Suprapubic skin (tissue), 4 donors: ENCODE measurements at regions not wholly inside any gene's neighbourhood (a gene's known extent, or its start where the extent isn't known, plus 50 kb on each side); places are given as distances from the start of the nearest gene placed in this dataset.

ENCODE experiments used
- EP300 ChIP-seq: sonication (generic); formaldehyde crosslinking; IDR thresholded peaks from one replicate; pipeline ENCODE4 v1.6.1; 2017; ENCODE audit warnings: antibody characterized with exemption
- POLR2A ChIP-seq, 2 donors: fragments of 450-650 bp; IDR thresholded peaks; one replicate each; pipeline ENCODE4 v1.6.1; 2017; ENCODE audit warnings: antibody characterized with exemption in 2 of 2, mild to moderate bottlenecking in 2 of 2, moderate library complexity in 2 of 2
- POLR2AphosphoS5 ChIP-seq, 3 donors: sonication (generic); formaldehyde crosslinking; IDR thresholded peaks; one replicate each; pipeline ENCODE4 v1.6.1; 2017; ENCODE audit warnings: antibody characterized with exemption in 3 of 3
- TF ChIP-seq, protein P1 (sequence below), 2 donors: fragments of 200-600 bp in 1 of 2; fragments of 450-650 bp in 1 of 2; sonication (generic) in 1 of 2; IDR thresholded peaks; one replicate each; pipeline ENCODE4 v1.5.1; 2016 to 2019; ENCODE audit warnings: antibody characterized with exemption in 2 of 2, mild to moderate bottlenecking in 1 of 2, moderate library complexity in 1 of 2

DNA sequence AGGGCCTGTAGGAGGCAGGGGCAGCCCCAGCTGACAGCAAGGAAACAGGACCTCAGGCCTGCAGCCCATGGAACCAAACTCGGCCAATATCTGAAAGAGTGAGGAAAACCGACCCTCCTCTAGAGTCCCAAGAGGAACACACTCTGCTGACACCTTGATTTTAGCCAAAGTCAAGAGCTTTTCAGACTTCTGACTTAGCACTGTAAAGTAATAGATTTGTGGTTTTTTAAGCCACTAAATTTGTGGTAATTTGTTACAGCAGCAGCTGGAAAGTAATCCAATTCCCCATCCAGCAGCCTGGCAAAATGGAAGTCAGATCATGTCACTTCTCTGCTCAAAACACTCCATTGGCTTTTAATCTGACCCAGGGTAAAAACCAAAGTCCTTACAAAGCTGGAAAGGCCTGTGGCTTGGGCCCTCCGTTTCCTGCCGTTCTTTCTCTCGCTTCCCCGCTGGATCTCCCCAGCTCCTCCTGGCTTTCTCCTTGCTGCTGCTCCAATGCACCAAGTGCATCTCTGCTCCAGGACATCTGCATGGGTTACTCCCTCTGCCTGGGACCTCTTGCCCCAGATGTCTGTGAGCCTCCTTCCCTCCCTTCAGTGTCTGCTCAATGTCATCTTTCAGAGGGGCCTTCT is 79.0 kb downstream of the C5orf15 start:
- TF ChIP-seq POLR2A (IDR thresholded peaks at IDR 0.05) (no peak), POLR2AphosphoS5 (IDR thresholded peaks at IDR 0.05) (no peak), EP300 (no peak)
- TF ChIP-seq, protein P1, sequence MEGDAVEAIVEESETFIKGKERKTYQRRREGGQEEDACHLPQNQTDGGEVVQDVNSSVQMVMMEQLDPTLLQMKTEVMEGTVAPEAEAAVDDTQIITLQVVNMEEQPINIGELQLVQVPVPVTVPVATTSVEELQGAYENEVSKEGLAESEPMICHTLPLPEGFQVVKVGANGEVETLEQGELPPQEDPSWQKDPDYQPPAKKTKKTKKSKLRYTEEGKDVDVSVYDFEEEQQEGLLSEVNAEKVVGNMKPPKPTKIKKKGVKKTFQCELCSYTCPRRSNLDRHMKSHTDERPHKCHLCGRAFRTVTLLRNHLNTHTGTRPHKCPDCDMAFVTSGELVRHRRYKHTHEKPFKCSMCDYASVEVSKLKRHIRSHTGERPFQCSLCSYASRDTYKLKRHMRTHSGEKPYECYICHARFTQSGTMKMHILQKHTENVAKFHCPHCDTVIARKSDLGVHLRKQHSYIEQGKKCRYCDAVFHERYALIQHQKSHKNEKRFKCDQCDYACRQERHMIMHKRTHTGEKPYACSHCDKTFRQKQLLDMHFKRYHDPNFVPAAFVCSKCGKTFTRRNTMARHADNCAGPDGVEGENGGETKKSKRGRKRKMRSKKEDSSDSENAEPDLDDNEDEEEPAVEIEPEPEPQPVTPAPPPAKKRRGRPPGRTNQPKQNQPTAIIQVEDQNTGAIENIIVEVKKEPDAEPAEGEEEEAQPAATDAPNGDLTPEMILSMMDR (IDR thresholded peaks at IDR 0.05) = no peak
